ENCODE measurements at regions not wholly inside any gene's neighbourhood (a gene's known extent, or its start where the extent isn't known, plus 50 kb on each side); places are given as distances from the start of the nearest gene placed in this dataset.

GRCh38 chr13:67614013-67614412 is 383.9 kb upstream of the PCDH9 start:
- TF ChIP-seq, protein P1, sequence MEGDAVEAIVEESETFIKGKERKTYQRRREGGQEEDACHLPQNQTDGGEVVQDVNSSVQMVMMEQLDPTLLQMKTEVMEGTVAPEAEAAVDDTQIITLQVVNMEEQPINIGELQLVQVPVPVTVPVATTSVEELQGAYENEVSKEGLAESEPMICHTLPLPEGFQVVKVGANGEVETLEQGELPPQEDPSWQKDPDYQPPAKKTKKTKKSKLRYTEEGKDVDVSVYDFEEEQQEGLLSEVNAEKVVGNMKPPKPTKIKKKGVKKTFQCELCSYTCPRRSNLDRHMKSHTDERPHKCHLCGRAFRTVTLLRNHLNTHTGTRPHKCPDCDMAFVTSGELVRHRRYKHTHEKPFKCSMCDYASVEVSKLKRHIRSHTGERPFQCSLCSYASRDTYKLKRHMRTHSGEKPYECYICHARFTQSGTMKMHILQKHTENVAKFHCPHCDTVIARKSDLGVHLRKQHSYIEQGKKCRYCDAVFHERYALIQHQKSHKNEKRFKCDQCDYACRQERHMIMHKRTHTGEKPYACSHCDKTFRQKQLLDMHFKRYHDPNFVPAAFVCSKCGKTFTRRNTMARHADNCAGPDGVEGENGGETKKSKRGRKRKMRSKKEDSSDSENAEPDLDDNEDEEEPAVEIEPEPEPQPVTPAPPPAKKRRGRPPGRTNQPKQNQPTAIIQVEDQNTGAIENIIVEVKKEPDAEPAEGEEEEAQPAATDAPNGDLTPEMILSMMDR (optimal IDR thresholded peaks at IDR 0.05 in 1 of 3, IDR thresholded peaks at IDR 0.05 in 1 of 3, conservative IDR thresholded peaks at IDR 0.05 in 1 of 3; ENCODE audit: extremely low read depth in 1 of 3, insufficient read depth in 2 of 3, low read length in 3 of 3) = no peak
- no peak for TF ChIP-seq EZH2 (IDR thresholded peaks at IDR 0.05; ENCODE audit: low read length)

Measured in keratinocyte (primary cell).